ENCODE measurements at regions not wholly inside any gene's neighbourhood (a gene's known extent, or its start where the extent isn't known, plus 50 kb on each side); places are given as distances from the start of the nearest gene placed in this dataset.

DNA sequence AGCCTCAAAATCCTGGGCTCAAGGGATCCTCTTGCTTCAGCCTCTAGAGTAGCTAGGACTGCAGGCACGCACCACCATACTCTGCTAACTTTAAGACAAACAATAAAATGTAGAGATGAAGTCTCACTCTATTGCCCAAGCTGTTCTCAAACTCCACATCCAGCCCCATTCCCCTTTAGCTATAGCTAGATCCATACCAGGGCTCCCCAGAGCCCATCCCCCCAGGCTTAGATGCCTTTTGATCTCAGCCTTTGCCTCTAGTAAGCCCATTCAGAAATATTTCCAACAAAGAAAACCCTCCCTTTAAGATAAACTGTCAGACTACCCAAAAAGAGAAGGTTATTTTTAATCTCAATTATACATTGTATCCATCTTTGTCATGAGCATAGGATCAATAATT, 325.4 kb downstream of the CHRM3 start:
- no peaks in the 10 kb centered on the region for H3K9me3 Mint-ChIP-seq (ENCODE audit: low read depth)
- H3K4me3 Mint-ChIP-seq (ENCODE audit: low read depth), result no peak overlapping the region
- no peaks in the 10 kb centered on the region for H3K36me3 Mint-ChIP-seq (ENCODE audit: insufficient read depth)
- no peaks in the 10 kb centered on the region for H3K27me3 Mint-ChIP-seq
- TF ChIP-seq, protein P1, sequence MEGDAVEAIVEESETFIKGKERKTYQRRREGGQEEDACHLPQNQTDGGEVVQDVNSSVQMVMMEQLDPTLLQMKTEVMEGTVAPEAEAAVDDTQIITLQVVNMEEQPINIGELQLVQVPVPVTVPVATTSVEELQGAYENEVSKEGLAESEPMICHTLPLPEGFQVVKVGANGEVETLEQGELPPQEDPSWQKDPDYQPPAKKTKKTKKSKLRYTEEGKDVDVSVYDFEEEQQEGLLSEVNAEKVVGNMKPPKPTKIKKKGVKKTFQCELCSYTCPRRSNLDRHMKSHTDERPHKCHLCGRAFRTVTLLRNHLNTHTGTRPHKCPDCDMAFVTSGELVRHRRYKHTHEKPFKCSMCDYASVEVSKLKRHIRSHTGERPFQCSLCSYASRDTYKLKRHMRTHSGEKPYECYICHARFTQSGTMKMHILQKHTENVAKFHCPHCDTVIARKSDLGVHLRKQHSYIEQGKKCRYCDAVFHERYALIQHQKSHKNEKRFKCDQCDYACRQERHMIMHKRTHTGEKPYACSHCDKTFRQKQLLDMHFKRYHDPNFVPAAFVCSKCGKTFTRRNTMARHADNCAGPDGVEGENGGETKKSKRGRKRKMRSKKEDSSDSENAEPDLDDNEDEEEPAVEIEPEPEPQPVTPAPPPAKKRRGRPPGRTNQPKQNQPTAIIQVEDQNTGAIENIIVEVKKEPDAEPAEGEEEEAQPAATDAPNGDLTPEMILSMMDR (IDR thresholded peaks at IDR 0.05; ENCODE audit: unreplicated experiment), result no peak
- DNase-seq (ENCODE audit: low spot score, unreplicated experiment), result no peak
- H3K4me1 Mint-ChIP-seq (ENCODE audit: low read depth), result no peaks in the 10 kb centered on the region
- no peak overlapping the region for H3K27ac Mint-ChIP-seq

DNA sequence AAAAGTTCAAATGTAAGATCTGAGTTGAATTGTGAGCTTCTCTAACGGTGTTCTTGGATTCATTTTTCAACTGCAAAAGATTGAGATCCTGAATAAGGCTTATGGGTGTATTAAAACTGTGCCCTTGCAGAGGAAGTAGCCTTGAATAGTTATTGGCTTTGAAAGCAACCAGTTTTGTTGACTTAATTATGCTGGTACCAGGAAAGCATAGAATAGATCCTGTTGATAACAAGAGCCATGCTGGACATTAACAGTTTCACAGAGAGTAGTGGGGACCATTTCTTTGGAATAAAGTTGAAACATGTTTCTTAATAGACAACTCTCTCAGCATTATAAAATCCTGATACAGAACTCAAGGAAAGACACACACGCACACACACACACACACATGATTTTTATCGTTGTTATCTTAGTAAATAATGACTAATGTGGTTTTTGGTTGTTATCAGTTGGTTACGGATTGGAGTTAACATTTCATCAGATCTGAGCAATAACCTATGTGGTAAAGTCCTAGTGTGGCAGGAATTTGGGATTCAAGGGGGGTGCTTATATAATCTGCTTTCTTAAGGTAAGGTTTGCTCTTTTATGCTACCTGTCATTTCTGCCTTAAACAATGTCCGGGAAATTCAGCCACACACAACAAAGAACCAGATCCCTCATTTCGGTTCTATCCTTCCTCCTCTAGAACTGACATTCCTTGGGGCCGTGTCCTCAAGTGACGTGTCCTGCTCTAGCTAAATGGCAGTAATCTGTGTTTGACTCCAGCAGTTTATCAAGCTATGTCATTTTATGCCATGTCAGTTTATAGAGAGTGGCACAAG, 330.9 kb downstream of the CHRM3 start:
- H3K36me3 Mint-ChIP-seq (ENCODE audit: insufficient read depth), result no peaks in the 10 kb centered on the region
- no peak overlapping the region for H3K4me3 Mint-ChIP-seq (ENCODE audit: low read depth)
- H3K9me3 Mint-ChIP-seq (ENCODE audit: low read depth), result no peaks in the 10 kb centered on the region
- peaks cover 19% of the 10 kb centered on the region for H3K27me3 Mint-ChIP-seq
- DNase-seq (ENCODE audit: low spot score, unreplicated experiment), result no peak
- TF ChIP-seq, protein P1 (IDR thresholded peaks at IDR 0.05; ENCODE audit: unreplicated experiment), result no peak
- peaks cover 2% of the 10 kb centered on the region for H3K4me1 Mint-ChIP-seq (ENCODE audit: low read depth)
- no peak overlapping the region for H3K27ac Mint-ChIP-seq

DNA sequence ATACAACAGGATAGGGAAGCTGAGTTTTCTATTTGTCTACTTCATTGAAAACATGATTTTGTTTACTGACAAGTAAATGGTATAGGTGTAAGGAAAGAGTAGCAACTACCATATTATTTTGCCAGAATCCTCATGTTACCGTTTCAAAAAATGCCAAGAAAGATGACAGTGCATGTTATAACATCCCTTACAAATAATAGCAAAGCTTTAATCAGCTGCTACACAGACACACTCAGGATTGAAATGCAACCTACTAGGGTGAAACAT, 331.5 kb downstream of the CHRM3 start:
- TF ChIP-seq, protein P1 (IDR thresholded peaks at IDR 0.05; ENCODE audit: unreplicated experiment), result no peak
- no peak for DNase-seq (ENCODE audit: low spot score, unreplicated experiment)
- H3K27ac Mint-ChIP-seq, result no peak overlapping the region
- no peaks in the 10 kb centered on the region for H3K9me3 Mint-ChIP-seq (ENCODE audit: low read depth)
- peaks cover 2% of the 10 kb centered on the region for H3K4me1 Mint-ChIP-seq (ENCODE audit: low read depth)
- H3K27me3 Mint-ChIP-seq, result peaks cover 19% of the 10 kb centered on the region
- H3K36me3 Mint-ChIP-seq (ENCODE audit: insufficient read depth), result no peaks in the 10 kb centered on the region
- H3K4me3 Mint-ChIP-seq (ENCODE audit: low read depth), result no peak overlapping the region

- TF ChIP-seq, protein P1 (IDR thresholded peaks at IDR 0.05; ENCODE audit: unreplicated experiment), result no peak
- Mint-ChIP-seq H3K27ac (no peak overlapping the region), H3K4me3 (ENCODE audit: low read depth) (no peak overlapping the region), H3K36me3 (ENCODE audit: insufficient read depth) (no peaks in the 10 kb centered on the region), H3K4me1 (ENCODE audit: low read depth) (peaks cover 2% of the 10 kb centered on the region), H3K9me3 (ENCODE audit: low read depth) (no peaks in the 10 kb centered on the region), H3K27me3 (peaks cover 19% of the 10 kb centered on the region)
- DNase-seq (ENCODE audit: low spot score, unreplicated experiment), result no peak
Observed at GRCh38 chr1:239718571-239718970, 332.2 kb downstream of the CHRM3 start.

DNA sequence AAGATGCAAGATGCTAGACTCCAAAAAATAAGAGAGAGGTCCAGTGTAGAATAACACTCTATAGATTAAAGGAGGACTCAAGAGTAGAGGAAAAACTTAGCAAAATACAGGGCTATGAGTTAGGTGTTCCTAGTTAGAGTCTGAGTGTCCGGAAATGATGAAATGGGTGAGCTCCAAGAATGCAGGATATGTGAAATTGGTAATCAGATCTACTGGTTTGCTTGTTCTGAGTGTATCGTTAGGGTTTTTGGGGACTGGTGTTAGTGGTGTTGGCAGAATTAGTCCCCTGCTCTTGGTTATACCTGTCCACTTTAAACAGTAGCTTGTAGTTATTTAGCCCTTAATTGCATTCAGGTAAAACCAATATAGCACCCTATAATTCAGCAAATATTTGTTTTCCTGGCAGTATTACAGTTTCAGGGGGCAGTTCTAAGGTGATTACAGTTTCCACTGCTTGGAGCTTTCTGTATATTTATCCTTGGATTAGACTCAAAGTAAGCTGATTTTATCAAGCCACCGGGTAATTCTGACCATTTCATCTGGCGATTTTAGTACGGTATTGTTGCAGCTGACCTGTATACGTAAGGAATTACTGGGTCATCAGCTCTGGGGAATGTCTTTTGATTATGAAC, 332.7 kb downstream of the CHRM3 start:
- Mint-ChIP-seq H3K27ac (no peak overlapping the region), H3K9me3 (ENCODE audit: low read depth) (no peaks in the 10 kb centered on the region), H3K27me3 (peaks cover 19% of the 10 kb centered on the region), H3K4me1 (ENCODE audit: low read depth) (peaks cover 2% of the 10 kb centered on the region), H3K36me3 (ENCODE audit: insufficient read depth) (no peaks in the 10 kb centered on the region), H3K4me3 (ENCODE audit: low read depth) (no peak overlapping the region)
- DNase-seq (ENCODE audit: low spot score, unreplicated experiment), result no peak
- TF ChIP-seq, protein P1 (IDR thresholded peaks at IDR 0.05; ENCODE audit: unreplicated experiment), result no peak
